ENCODE measurements at regions not wholly inside any gene's neighbourhood (a gene's known extent, or its start where the extent isn't known, plus 50 kb on each side); places are given as distances from the start of the nearest gene placed in this dataset.

DNA sequence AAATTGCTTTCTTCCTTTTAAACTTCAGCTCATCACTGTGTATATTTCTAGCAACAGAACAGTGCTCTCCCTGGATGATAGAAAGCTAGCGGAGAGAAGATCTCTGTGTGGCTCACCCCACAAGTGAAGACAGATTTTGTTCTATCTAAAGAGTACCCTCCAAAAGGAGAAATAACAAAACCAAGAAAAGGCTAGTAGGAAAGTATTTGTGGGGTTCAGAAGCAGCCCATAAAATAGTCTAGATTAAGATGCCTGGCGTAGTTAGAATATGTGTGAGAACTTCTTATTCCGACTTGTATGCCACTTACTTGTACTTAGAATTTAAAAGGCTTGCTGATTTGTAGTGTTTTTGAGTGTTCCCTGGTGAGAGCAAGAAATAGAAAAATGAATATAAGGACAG is 214.9 kb upstream of the IL12A start:
- TF ChIP-seq, protein P1, sequence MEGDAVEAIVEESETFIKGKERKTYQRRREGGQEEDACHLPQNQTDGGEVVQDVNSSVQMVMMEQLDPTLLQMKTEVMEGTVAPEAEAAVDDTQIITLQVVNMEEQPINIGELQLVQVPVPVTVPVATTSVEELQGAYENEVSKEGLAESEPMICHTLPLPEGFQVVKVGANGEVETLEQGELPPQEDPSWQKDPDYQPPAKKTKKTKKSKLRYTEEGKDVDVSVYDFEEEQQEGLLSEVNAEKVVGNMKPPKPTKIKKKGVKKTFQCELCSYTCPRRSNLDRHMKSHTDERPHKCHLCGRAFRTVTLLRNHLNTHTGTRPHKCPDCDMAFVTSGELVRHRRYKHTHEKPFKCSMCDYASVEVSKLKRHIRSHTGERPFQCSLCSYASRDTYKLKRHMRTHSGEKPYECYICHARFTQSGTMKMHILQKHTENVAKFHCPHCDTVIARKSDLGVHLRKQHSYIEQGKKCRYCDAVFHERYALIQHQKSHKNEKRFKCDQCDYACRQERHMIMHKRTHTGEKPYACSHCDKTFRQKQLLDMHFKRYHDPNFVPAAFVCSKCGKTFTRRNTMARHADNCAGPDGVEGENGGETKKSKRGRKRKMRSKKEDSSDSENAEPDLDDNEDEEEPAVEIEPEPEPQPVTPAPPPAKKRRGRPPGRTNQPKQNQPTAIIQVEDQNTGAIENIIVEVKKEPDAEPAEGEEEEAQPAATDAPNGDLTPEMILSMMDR (IDR thresholded peaks at IDR 0.05), result no peak
- TF ChIP-seq POLR2A (IDR thresholded peaks at IDR 0.05), result no peak

Data from adrenal gland (tissue), 5 donors.